Colonic mucosa (tissue), 4 donors: ENCODE measurements at regions not wholly inside any gene's neighbourhood (a gene's known extent, or its start where the extent isn't known, plus 50 kb on each side); places are given as distances from the start of the nearest gene placed in this dataset.

Source experiments
- DNase-seq: peaks from one replicate; pipeline ENCODE4 v3.0.0-alpha.2; 2020
- H3K27ac ChIP-seq: fragments of 200-600 bp; one replicate; pipeline ENCODE4 v1.8.0; 2021
- H3K27me3 ChIP-seq: fragments of 200-600 bp; one replicate; pipeline ENCODE4 v1.8.0; 2021
- H3K36me3 ChIP-seq: fragments of 200-600 bp; one replicate; pipeline ENCODE4 v1.8.0; 2021
- H3K4me1 ChIP-seq: fragments of 200-600 bp; one replicate; pipeline ENCODE4 v1.8.0; 2021; ENCODE audit warnings: mild to moderate bottlenecking
- H3K4me3 ChIP-seq: fragments of 200-600 bp; one replicate; pipeline ENCODE4 v1.8.0; 2021
- H3K9ac ChIP-seq, 2 donors: one replicate each; pipeline ENCODE4 v1.7.0; 2013; ENCODE audit warnings: control low read depth in 2 of 2, low read depth in 2 of 2, low read length in 2 of 2
- H3K9me3 ChIP-seq: fragments of 200-600 bp; one replicate; pipeline ENCODE4 v1.8.0; 2021
- intact Hi-C: fragments of 100-400 bp; cut with DNase I; formaldehyde crosslinking; loops from one replicate; pipeline ENCODE4 v1.14.1; 2022
- TF ChIP-seq, protein P1 (sequence below): fragments of 200-600 bp; IDR thresholded peaks from one replicate; pipeline ENCODE4 v1.8.0; 2022; ENCODE audit warnings: antibody characterized with exemption, mild to moderate bottlenecking
- donor health status: healthy.
- donor health status: DM: no; HTN: no; CAD: no.
- donor health status: DM: no; HTN: no; CAD: no.

DNA sequence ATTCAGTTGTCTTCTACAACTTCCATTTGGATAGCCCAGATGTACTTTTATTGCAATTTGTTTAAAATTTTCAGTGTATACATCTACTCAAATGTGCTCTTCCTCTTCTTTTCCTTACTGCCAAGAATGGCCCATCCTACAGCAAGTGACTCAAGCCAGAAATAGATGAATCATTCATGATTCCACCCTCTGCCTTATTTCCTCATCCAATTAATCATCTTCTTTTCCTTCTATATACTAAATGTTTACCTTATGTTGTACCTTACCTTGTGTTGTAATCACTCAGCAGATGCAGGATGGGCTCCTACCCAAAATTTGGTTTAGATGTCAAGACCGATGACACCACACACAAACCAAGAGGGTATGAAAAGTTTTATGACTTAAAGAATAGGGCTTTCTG, 437.8 kb downstream of the GRXCR1 start:
- Histone ChIP-seq H3K9me3 (no peaks in the 10 kb centered on the region), H3K4me3 (no peak overlapping the region), H3K4me1 (no peaks in the 10 kb centered on the region), H3K9ac (no peak overlapping the region), H3K27me3 (no peaks in the 10 kb centered on the region), H3K36me3 (no peaks in the 10 kb centered on the region), H3K27ac (no peak overlapping the region)
- intact Hi-C loops = no loop called here
- TF ChIP-seq, protein P1, sequence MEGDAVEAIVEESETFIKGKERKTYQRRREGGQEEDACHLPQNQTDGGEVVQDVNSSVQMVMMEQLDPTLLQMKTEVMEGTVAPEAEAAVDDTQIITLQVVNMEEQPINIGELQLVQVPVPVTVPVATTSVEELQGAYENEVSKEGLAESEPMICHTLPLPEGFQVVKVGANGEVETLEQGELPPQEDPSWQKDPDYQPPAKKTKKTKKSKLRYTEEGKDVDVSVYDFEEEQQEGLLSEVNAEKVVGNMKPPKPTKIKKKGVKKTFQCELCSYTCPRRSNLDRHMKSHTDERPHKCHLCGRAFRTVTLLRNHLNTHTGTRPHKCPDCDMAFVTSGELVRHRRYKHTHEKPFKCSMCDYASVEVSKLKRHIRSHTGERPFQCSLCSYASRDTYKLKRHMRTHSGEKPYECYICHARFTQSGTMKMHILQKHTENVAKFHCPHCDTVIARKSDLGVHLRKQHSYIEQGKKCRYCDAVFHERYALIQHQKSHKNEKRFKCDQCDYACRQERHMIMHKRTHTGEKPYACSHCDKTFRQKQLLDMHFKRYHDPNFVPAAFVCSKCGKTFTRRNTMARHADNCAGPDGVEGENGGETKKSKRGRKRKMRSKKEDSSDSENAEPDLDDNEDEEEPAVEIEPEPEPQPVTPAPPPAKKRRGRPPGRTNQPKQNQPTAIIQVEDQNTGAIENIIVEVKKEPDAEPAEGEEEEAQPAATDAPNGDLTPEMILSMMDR = no peak
- DNase-seq = no peak

DNA sequence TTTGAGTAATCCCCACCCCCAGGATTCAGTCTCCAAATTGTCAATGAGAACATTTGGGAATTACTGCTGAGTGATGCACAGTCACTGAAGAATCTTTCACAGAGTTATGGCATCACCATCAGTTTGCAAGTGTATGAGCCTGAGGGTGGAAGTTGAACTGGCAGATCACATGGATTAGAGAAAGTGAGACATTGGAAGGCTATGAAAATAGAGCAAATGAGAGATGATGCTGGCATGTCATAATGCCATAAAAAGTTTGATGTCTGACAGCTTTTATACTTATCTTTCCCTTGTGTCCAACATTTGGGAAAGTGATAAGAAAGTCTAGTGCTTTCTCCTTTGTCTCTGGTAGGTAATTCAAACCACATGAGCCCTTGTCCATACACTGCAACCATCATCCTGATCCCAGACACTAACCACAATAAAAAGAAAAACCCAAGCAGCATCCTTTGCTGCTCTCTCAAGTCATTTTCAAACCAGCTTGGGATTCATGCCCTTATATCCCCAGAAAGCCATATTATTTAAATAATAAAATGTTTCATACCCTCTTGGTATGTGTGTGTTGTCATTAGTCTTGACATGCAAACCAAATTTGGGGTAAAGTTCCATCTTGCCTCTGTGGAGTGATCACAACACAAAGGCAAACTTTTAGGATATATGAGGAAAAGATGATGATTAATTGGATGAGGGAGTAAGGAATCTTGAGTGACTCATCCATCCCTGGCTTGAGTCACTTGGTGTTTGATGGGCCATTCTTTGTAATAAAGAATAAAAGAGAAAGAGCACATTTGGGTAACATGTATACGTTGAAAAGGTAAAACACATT, 438.9 kb downstream of the GRXCR1 start:
- intact Hi-C loops = no loop called here
- TF ChIP-seq, protein P1 = no peak

DNA sequence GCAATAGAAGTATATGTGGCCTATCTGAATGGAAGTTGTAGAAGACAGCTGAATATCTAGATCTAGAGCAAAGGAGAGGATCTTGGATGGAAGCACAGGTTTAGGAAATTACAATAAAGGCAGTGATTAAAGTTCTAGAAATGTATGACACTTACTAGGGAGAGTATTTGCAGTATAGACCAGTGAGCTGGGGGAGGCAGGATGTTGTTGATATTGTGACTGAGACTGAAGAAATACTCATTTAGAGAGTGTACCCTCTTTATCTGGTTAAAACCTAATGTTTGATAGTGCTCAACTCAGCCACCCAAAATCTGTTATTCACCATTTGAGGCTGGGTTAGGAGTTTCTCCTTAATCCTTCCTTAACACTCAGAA, 439.5 kb downstream of the GRXCR1 start:
- intact Hi-C loops = no loop called here
- no peak for DNase-seq
- TF ChIP-seq, protein P1 = no peak
- H3K27ac ChIP-seq = no peak overlapping the region
- H3K4me3 ChIP-seq = no peak overlapping the region
- no peaks in the 10 kb centered on the region for H3K4me1 ChIP-seq
- no peaks in the 10 kb centered on the region for H3K9me3 ChIP-seq
- H3K9ac ChIP-seq = no peak overlapping the region
- H3K36me3 ChIP-seq = no peaks in the 10 kb centered on the region
- no peaks in the 10 kb centered on the region for H3K27me3 ChIP-seq

More for the DNA sequence above, 438.9 kb downstream of the GRXCR1 start:
- no peaks in the 10 kb centered on the region for H3K9me3 ChIP-seq
- H3K9ac ChIP-seq = no peak overlapping the region
- H3K4me1 ChIP-seq = no peaks in the 10 kb centered on the region
- no peak overlapping the region for H3K27ac ChIP-seq
- H3K4me3 ChIP-seq = no peak overlapping the region
- H3K36me3 ChIP-seq = no peaks in the 10 kb centered on the region
- DNase-seq = no peak
- no peaks in the 10 kb centered on the region for H3K27me3 ChIP-seq

DNA sequence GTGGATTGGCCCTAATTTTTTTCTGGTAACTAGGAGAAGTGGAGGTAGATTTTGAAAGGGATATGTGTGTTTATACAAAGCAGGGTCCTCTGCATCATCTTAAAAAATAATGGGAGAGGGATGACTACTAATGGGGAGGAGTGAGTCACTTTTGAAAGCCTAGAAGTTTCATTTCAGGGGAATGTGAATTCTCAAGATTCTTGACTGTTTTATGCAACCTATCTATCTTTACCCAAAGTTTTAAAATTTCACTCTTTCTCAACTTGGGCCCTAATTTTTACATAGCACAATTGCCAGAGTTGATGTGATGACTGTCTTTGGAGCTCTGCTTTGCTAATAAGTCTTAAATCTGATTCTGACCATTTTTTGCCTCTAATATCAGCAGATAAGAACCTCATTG, 445.2 kb downstream of the GRXCR1 start:
- Histone ChIP-seq H3K9me3 (no peaks in the 10 kb centered on the region), H3K36me3 (no peaks in the 10 kb centered on the region), H3K4me3 (no peak overlapping the region), H3K9ac (no peak overlapping the region), H3K27me3 (no peaks in the 10 kb centered on the region), H3K4me1 (no peaks in the 10 kb centered on the region), H3K27ac (no peak overlapping the region)
- intact Hi-C loops = no loop called here
- TF ChIP-seq, protein P1 = no peak
- DNase-seq = no peak

DNA sequence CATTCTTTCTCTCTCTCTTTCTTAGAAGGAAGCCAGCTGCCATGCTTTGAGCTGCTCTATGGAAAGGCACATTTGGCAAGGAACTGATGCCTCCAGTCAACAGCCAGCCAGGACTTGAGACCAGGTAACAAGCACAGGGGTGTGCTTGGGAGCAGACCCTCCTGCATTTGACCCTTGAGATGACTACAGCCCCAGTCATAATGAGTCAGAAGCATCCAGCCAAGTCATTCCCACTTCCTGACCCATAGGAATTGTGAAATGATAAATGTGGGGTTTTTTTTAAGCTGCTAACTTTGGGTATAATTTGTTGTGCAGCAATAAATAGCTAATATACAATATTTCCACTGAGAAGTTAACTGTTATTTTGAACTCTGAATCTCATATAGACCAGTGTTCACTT, 446.9 kb downstream of the GRXCR1 start:
- H3K9ac ChIP-seq = no peak overlapping the region
- no peak overlapping the region for H3K4me3 ChIP-seq
- H3K9me3 ChIP-seq = no peaks in the 10 kb centered on the region
- H3K27ac ChIP-seq = no peak overlapping the region
- H3K27me3 ChIP-seq = no peaks in the 10 kb centered on the region
- no peak for DNase-seq
- TF ChIP-seq, protein P1 = no peak
- no peaks in the 10 kb centered on the region for H3K4me1 ChIP-seq
- intact Hi-C loops = no loop called here
- no peaks in the 10 kb centered on the region for H3K36me3 ChIP-seq
